Kidney (tissue), 13 donors: ENCODE measurements at regions not wholly inside any gene's neighbourhood (a gene's known extent, or its start where the extent isn't known, plus 50 kb on each side); places are given as distances from the start of the nearest gene placed in this dataset.
"Not testable (repeated sequence)": the region's sequence is repeated elsewhere in the genome, so short reads cannot be mapped to it uniquely, and the experiment has no call there.

Experiments
- DNase-seq, 5 donors: peaks; one replicate each; pipeline ENCODE4 v3.0.0-alpha.2; 2013 to 2020
- FAIRE-seq: peaks from 2 replicates; lab custom pipeline; 2012; peaks lifted over from hg19 to GRCh38; lab: Jason Lieb, UNC
- H3K27ac ChIP-seq, 2 donors: one replicate each; pipeline ENCODE4 v1.7.0; 2013; ENCODE audit warnings: low read depth in 2 of 2, low read length in 2 of 2, inconsistent platforms in 1 of 2
- H3K27me3 ChIP-seq: one replicate; pipeline ENCODE4 v1.7.1; 2013; ENCODE audit warnings: low read length, inconsistent platforms; ENCODE audit not compliant: control insufficient read depth, insufficient read depth
- H3K36me3 ChIP-seq, 3 donors: one replicate each; pipeline versions ENCODE4 v1.7.0 to v1.7.1; 2013; ENCODE audit warnings: low read length in 3 of 3, control low read depth in 1 of 3, inconsistent platforms in 1 of 3; ENCODE audit not compliant: insufficient read depth in 3 of 3, control insufficient read depth in 2 of 3
- H3K4me1 ChIP-seq, 3 donors: one replicate each; pipeline versions ENCODE4 v1.7.0 to v1.7.1; 2013; ENCODE audit warnings: low read length in 3 of 3, inconsistent platforms in 1 of 3, low read depth in 1 of 3; ENCODE audit not compliant: control insufficient read depth in 2 of 3, insufficient read depth in 2 of 3
- H3K4me3 ChIP-seq, 3 donors: one replicate each; pipeline versions ENCODE4 v1.7.0 to v1.8.1; 2013; ENCODE audit warnings: low read length in 3 of 3, control low read depth in 1 of 3, inconsistent platforms in 1 of 3
- H3K9ac ChIP-seq, 3 donors: one replicate each; pipeline versions ENCODE4 v1.7.0 to v1.7.1; 2013; ENCODE audit warnings: low read length in 3 of 3, control low read depth in 1 of 3, inconsistent platforms in 1 of 3
- H3K9me3 ChIP-seq, 3 donors: one replicate each; pipeline versions ENCODE4 v1.7.0 to v1.7.1; 2013; ENCODE audit warnings: low read length in 3 of 3, control low read depth in 1 of 3, inconsistent platforms in 1 of 3; ENCODE audit not compliant: control insufficient read depth in 2 of 3, insufficient read depth in 1 of 3
- CTCF ChIP-seq: IDR thresholded peaks from 3 replicates; pipeline ENCODE4 v1.5.1; 2012; ENCODE audit warnings: mild to moderate bottlenecking, moderate library complexity, borderline replicate concordance; ENCODE audit not compliant: insufficient read depth; ENCODE audit errors: extremely low read depth
- intact Hi-C: fragments of 100-400 bp; cut with DNase I; formaldehyde crosslinking; loops from one replicate; pipeline ENCODE4 v1.11.1; 2022
- donor health status: control.
- donor health status: control.
- donor health status: control.
- donor health status: control.
- donor health status: control.
- donor health status: DM: yes; HTN: yes; CAD: no.
- donor health status: Normal renal cell carcinoma (clear cell type).

DNA sequence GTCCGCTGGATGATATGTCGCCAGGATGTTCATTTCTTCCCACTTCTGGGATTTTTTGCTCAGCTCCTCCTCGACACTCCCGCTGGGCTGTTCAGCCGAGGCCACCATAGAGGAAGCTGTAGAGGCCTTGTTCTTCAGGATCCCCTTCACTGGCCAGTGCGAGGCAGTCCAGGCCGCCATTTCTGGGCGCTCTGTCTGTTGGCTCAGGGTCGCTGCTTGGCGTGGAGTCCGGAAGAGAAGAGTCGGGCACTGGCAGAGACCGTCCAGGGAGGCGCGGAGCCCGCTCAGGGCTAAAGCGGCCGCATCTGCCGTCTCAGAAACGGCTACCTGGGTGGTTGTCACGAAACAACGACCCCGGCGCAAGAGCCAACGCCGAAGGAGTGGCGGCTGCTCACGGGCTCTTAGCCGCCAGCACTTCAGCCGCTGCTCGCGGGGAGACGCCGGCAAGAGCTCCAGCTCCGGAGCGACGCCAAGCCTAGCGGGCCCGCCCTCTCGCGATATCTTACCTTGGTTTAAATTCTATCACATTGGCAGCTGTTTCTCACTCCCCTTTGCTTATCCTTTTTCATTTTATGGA lies 2395.9 kb upstream of the PCDH20 start:
- H3K9ac ChIP-seq, DNase-seq, H3K9me3 ChIP-seq, H3K27me3 ChIP-seq, H3K36me3 ChIP-seq, H3K27ac ChIP-seq, FAIRE-seq, H3K4me1 ChIP-seq, H3K4me3 ChIP-seq, intact Hi-C loops: not testable (repeated sequence)

GRCh38 chr13:63791134-63791533 lies 2375.5 kb upstream of the PCDH20 start:
- H3K36me3 ChIP-seq, H3K4me3 ChIP-seq, intact Hi-C loops, H3K9me3 ChIP-seq, H3K27ac ChIP-seq, H3K9ac ChIP-seq, H3K27me3 ChIP-seq, DNase-seq, FAIRE-seq, H3K4me1 ChIP-seq: not testable (repeated sequence)

DNA sequence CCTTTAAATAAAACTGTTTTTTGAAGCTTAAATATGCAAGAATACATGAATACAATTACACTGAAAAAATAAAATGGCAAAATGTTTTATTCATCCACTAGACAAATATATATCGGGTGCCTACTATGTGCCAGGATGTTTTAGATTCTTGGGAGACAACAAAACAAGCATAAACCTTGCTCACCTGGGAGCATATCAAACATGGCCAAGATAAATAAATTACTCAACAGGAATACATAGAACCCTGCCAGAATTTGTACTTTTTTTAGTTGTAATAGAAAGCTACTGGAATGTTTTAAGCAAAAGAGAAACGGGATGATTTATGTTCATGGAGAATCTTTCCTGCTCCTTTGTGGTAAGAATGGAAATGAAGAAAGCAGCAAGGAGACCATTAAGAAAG lies 2358.5 kb upstream of the PCDH20 start:
- Histone ChIP-seq H3K27ac (no peak overlapping the region), H3K4me1 (no peaks in the 10 kb centered on the region), H3K9ac (no peak overlapping the region), H3K36me3 (no peaks in the 10 kb centered on the region), H3K4me3 (no peak overlapping the region), H3K27me3 (no peaks in the 10 kb centered on the region), H3K9me3 (no peaks in the 10 kb centered on the region)
- intact Hi-C loops = no loop called here
- TF ChIP-seq CTCF = no peak
- DNase-seq (no peak), FAIRE-seq (no peak)

DNA sequence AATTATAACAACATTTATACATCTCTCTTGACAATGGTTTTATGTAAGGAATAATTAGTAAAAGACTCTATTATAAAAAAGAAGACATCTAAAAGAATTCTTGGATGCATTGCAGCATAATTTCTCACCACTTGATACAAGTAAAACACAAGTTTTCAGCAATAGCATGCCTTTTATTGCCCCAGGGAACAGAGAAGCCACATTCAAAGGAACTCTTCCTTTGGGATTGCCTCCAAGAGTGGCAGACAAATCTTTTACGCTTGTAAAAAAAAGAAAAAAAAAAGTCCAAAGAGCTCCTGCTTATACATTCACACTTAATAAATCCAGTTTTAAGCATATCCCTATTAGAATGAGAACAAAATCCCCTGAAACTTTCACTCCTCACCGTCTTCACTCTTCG lies 2357.8 kb upstream of the PCDH20 start:
- H3K9me3 ChIP-seq = no peaks in the 10 kb centered on the region
- no peaks in the 10 kb centered on the region for H3K4me1 ChIP-seq
- no peak overlapping the region for H3K27ac ChIP-seq
- FAIRE-seq = no peak
- intact Hi-C loops = no loop called here
- no peak overlapping the region for H3K9ac ChIP-seq
- H3K27me3 ChIP-seq = no peaks in the 10 kb centered on the region
- TF ChIP-seq CTCF = no peak
- H3K36me3 ChIP-seq = no peaks in the 10 kb centered on the region
- no peak overlapping the region for H3K4me3 ChIP-seq
- DNase-seq = no peak

- H3K36me3 ChIP-seq, H3K27me3 ChIP-seq, DNase-seq, H3K9me3 ChIP-seq, H3K9ac ChIP-seq, H3K27ac ChIP-seq, FAIRE-seq, H3K4me3 ChIP-seq, intact Hi-C loops, H3K4me1 ChIP-seq: not testable (repeated sequence)
These were observed 2342.0 kb upstream of the PCDH20 start for GRCh38 chr13:63757683-63758082.

- H3K27me3 ChIP-seq, H3K9me3 ChIP-seq, H3K36me3 ChIP-seq, H3K4me3 ChIP-seq, DNase-seq, H3K4me1 ChIP-seq, FAIRE-seq, H3K9ac ChIP-seq, intact Hi-C loops, H3K27ac ChIP-seq: not testable (repeated sequence)
These were observed 2334.2 kb upstream of the PCDH20 start for GRCh38 chr13:63749857-63750256.

DNA sequence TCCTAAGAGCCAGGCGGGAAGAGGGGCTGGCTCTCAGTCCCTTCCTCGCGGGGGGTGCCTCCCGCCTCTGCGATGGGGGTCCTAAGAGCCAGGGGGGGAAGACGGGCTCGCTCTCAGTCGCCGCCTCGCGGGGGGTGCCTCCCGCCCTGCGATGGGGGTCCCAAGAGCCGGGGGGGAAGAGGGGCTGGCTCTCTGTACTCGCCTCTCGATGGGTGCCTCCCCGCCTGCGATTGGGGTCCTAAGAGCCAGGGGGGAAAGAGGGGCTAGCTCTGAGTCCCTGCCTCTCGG lies 2326.1 kb upstream of the PCDH20 start:
- intact Hi-C loops, H3K27me3 ChIP-seq, H3K36me3 ChIP-seq, H3K9me3 ChIP-seq, H3K4me3 ChIP-seq, H3K4me1 ChIP-seq, H3K9ac ChIP-seq, H3K27ac ChIP-seq, FAIRE-seq: not testable (repeated sequence)
- DNase-seq = peak in 1 of 5 donors; percentile 65
